ENCODE measurements at regions not wholly inside any gene's neighbourhood (a gene's known extent, or its start where the extent isn't known, plus 50 kb on each side); places are given as distances from the start of the nearest gene placed in this dataset.

- no peak overlapping the region for H2AFZ ChIP-seq (ENCODE audit: low read length)
- intact Hi-C loops (cut with micrococcal nuclease; ENCODE audit: unreplicated experiment) (no loop called here), in situ Hi-C loops (cut with HindIII; ENCODE audit: extremely low pct_ligation_motif_present, low pct_unique_long_range_greater_than_20kb) (loop anchor here (10.0 to 25.0 kb wide), 2 partner anchors 525 to 932 kb away; no protein-coding TSS in a partner anchor)
- ATAC-seq = no peak
- H3K27ac ChIP-seq (ENCODE audit: extremely low read length, insufficient read depth, low read length) = no peak overlapping the region
- BruUV-seq (replicated peaks) = no TSS peak
- FAIRE-seq = no peak
- H3K36me3 ChIP-seq (replicated peaks in 1 of 2; ENCODE audit: control insufficient read depth in 1 of 2, insufficient read depth in 2 of 2, low read length in 2 of 2) = no peaks in the 10 kb centered on the region
- H3K9me3 ChIP-seq (ENCODE audit: low read length) = no peaks in the 10 kb centered on the region
- CTCF ChIA-PET (ENCODE audit: low intra/inter-chr PET ratio, low total read pairs) = no interaction called here
- peaks cover 1 to 44% of the 10 kb centered on the region in 2 experiments; a peak in 4 of 5 replicates for H3K27me3 ChIP-seq (ENCODE audit: control insufficient read depth in 1 of 2, insufficient read depth in 2 of 2, low read length in 2 of 2)
- no peak overlapping the region for H3K4me2 ChIP-seq (ENCODE audit: low read depth, low read length)
- POLR2A ChIA-PET = no interaction called here
- no peak overlapping the region for H3K9ac ChIP-seq (ENCODE audit: insufficient read depth, low read depth, low read length)
- no peak overlapping the region for H3K4me3 ChIP-seq (replicated peaks in 1 of 3; ENCODE audit: insufficient read depth in 1 of 3, low read depth in 2 of 3, low read length in 3 of 3)
- no CpG with 5 or more reads among the region's 7 CpGs for WGBS (ENCODE audit: low lambda C conversion rate)
- no peaks in the 10 kb centered on the region for H4K20me1 ChIP-seq (ENCODE audit: insufficient read depth, low read length)
- no peaks in the 10 kb centered on the region for H3K4me1 ChIP-seq (ENCODE audit: insufficient read depth, low read length)
- no peak for TF ChIP-seq DRAP1 (CRISPR knock-in tag; IDR thresholded peaks at IDR 0.05)
- no peak for DNase-seq (ENCODE audit: low spot score)
- no peaks in the 10 kb centered on the region for H3K79me2 ChIP-seq (ENCODE audit: insufficient read depth, low read length)
Observed at GRCh38 chr10:123569436-123570035, 96.6 kb upstream of the GPR26 start.

DNA sequence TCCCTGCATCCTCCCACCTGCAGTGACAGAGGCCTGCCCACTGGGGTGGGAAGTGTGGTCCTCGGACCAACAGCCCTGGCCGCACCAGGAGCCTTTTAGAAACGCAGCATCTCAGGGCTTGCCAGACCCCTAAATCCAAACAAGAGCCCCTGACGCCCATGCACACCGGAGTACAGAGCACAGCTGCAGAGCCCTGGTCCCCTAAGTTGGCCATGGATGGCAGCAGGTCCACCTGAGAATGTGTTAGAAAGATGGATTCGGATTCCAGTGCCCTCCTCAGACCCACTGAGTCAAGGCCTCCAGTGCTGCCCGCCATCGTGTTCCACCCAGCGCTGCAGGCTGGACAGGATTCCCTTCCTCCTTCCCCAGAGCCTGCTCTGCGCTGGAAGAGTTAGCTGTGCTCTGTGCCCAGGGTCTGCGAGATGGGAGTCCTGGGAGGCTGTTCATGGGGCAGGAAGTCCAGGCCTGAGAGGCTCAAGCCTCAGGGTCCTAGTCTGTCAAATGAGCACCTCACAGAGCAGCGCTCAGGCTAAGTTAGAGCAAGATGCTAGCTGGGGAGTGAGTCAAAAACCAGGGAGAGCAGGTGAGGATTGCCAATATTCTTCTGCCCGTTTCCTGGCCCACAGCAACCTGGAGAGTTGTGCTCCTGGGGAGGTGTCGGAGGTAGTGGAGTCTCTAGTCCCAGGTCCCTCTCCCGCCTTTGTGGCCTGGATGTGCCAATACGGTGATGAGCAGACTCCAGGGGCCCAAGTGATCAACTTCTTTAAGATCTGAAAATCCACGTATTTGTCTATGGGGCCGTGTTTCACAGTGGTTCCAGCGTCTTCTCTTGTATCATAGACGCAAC lies 95.9 kb upstream of the GPR26 start:
- ATAC-seq (no peak), DNase-seq (ENCODE audit: low spot score) (no peak), FAIRE-seq (no peak)
- in situ Hi-C loops (cut with HindIII; ENCODE audit: extremely low pct_ligation_motif_present, low pct_unique_long_range_greater_than_20kb) (loop anchor here (25.0 kb wide), 1 partner anchor 933 kb away; no protein-coding TSS in a partner anchor), intact Hi-C loops (cut with micrococcal nuclease; ENCODE audit: unreplicated experiment) (no loop called here)
- no peak overlapping the region for H3K27ac ChIP-seq (ENCODE audit: extremely low read length, insufficient read depth, low read length)
- POLR2A ChIA-PET = no interaction called here
- no peaks in the 10 kb centered on the region for H3K36me3 ChIP-seq (replicated peaks in 1 of 2; ENCODE audit: control insufficient read depth in 1 of 2, insufficient read depth in 2 of 2, low read length in 2 of 2)
- no TSS peak for BruUV-seq (replicated peaks)
- H2AFZ ChIP-seq (ENCODE audit: low read length) = no peak overlapping the region
- CTCF ChIA-PET (ENCODE audit: low intra/inter-chr PET ratio, low total read pairs) = no interaction called here
- no peak overlapping the region for H3K4me3 ChIP-seq (replicated peaks in 1 of 3; ENCODE audit: insufficient read depth in 1 of 3, low read depth in 2 of 3, low read length in 3 of 3)
- H3K9me3 ChIP-seq (ENCODE audit: low read length) = no peaks in the 10 kb centered on the region
- H3K9ac ChIP-seq (ENCODE audit: insufficient read depth, low read depth, low read length) = no peak overlapping the region
- H3K79me2 ChIP-seq (ENCODE audit: insufficient read depth, low read length) = no peaks in the 10 kb centered on the region
- no peak overlapping the region for H3K4me2 ChIP-seq (ENCODE audit: low read depth, low read length)
- no peaks in the 10 kb centered on the region for H3K4me1 ChIP-seq (ENCODE audit: insufficient read depth, low read length)
- H3K27me3 ChIP-seq (ENCODE audit: control insufficient read depth in 1 of 2, insufficient read depth in 2 of 2, low read length in 2 of 2) = peaks cover 1 to 44% of the 10 kb centered on the region in 2 experiments; a peak in 4 of 5 replicates
- H4K20me1 ChIP-seq (ENCODE audit: insufficient read depth, low read length) = no peaks in the 10 kb centered on the region
- 16% methylated on average over 9 of the region's 20 CpGs for WGBS (ENCODE audit: low lambda C conversion rate)
- TF ChIP-seq RBAK (CRISPR knock-in tag; IDR thresholded peaks at IDR 0.05) (no peak), BCL3 (CRISPR knock-in tag; IDR thresholded peaks at IDR 0.05) (no peak), RXRB (CRISPR knock-in tag; IDR thresholded peaks at IDR 0.05; ENCODE audit: borderline replicate concordance) (no peak), HOXD1 (CRISPR knock-in tag; IDR thresholded peaks at IDR 0.05) (no peak), ELF3 (CRISPR knock-in tag; IDR thresholded peaks at IDR 0.05) (no peak), ZNF207 (IDR thresholded peaks at IDR 0.05; ENCODE audit: borderline replicate concordance) (no peak), LCORL (IDR thresholded peaks at IDR 0.05) (no peak), LCORL (CRISPR knock-in tag; IDR thresholded peaks at IDR 0.05) (no peak)
- TF ChIP-seq, protein P1, sequence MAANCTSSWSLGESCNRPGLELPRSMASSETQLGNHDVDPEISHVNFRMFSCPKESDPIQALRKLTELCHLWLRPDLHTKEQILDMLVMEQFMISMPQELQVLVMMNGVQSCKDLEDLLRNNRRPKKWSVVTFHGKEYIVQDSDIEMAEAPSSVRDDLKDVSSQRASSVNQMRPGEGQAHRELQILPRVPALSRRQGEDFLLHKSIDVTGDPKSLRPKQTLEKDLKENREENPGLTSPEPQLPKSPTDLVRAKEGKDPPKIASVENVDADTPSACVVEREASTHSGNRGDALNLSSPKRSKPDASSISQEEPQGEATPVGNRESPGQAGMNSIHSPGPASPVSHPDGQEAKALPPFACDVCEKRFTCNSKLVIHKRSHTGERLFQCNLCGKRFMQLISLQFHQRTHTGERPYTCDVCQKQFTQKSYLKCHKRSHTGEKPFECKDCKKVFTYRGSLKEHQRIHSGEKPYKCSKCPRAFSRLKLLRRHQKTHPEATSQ (CRISPR knock-in tag; IDR thresholded peaks at IDR 0.05; ENCODE audit: borderline replicate concordance) = no peak
- TF ChIP-seq, protein P2, sequence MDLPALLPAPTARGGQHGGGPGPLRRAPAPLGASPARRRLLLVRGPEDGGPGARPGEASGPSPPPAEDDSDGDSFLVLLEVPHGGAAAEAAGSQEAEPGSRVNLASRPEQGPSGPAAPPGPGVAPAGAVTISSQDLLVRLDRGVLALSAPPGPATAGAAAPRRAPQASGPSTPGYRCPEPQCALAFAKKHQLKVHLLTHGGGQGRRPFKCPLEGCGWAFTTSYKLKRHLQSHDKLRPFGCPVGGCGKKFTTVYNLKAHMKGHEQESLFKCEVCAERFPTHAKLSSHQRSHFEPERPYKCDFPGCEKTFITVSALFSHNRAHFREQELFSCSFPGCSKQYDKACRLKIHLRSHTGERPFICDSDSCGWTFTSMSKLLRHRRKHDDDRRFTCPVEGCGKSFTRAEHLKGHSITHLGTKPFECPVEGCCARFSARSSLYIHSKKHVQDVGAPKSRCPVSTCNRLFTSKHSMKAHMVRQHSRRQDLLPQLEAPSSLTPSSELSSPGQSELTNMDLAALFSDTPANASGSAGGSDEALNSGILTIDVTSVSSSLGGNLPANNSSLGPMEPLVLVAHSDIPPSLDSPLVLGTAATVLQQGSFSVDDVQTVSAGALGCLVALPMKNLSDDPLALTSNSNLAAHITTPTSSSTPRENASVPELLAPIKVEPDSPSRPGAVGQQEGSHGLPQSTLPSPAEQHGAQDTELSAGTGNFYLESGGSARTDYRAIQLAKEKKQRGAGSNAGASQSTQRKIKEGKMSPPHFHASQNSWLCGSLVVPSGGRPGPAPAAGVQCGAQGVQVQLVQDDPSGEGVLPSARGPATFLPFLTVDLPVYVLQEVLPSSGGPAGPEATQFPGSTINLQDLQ (CRISPR knock-in tag; IDR thresholded peaks at IDR 0.05) = no peak

Data from HepG2 (cell line).